ENCODE measurements at regions not wholly inside any gene's neighbourhood (a gene's known extent, or its start where the extent isn't known, plus 50 kb on each side); places are given as distances from the start of the nearest gene placed in this dataset.

DNA sequence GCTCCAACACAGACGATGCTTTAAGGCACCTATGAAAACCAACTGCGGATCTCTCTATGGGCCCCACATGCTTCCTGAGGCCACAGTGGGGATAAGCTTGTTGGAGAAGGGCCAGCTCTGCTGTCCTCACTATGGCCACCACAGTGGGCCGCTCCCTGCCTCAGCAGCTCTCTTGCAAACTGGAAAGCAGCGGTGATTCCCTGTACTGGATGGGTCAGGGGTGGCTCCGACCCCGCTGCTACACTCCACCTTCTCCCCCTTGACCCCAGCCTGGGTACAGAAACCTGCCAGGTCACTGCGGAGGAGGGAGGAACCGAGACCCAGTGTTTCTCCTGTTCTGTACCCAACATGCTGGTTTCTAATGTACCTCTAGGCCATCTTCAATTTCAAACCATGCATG is 403.9 kb downstream of the CTTN start:
- Histone ChIP-seq H3K27ac (ENCODE audit: low read length) (no peak overlapping the region), H3K4me1 (ENCODE audit: control insufficient read depth, insufficient read depth, low read length) (no peaks in the 10 kb centered on the region), H3K36me3 (ENCODE audit: control insufficient read depth, insufficient read depth, low read length) (peaks cover 26% of the 10 kb centered on the region), H3K27me3 (ENCODE audit: control insufficient read depth, insufficient read depth, low read length) (no peaks in the 10 kb centered on the region), H3K4me3 (ENCODE audit: low read length) (no peak overlapping the region), H3K9me3 (ENCODE audit: control insufficient read depth, low read depth, low read length) (peaks cover 7% of the 10 kb centered on the region)
- no CpG with 5 or more reads among the region's 8 CpGs for WGBS (ENCODE audit: insufficient coverage, low lambda C conversion rate)
- no peak for DNase-seq

DNA sequence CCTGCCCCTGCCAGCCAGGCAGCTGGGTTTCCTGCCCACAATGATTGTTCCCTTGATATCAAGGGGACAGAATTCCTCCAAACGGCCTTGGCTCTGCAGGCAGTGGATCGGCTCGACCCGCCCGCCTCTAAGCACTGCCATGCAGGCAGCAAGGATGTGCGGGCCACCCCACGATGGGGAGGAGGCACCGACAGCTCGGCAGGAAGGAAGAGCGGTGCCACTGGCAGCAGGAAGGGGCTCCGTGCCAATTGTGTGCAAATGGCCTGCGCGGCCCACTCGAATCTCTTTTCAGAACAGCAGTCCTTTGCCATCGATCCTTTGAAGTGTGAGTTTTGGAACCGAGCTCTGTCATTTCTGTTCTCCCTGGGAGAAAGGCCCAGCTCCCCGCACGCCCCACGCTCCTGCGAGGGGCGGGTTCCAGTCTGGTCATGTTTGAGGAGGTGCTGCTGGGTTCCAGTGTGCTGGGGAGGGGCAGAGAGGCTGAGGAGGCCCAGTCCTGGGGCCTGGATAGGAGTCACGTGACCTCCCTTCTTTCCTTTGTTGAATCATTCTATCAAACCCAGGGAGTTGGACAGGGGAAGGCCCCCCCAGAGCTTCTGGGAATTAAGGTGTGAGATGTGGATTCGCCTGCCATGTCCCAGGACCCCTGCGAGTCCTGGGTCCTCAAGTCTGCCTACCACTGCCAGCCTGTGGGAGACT is 406.0 kb downstream of the CTTN start:
- H3K4me3 ChIP-seq (ENCODE audit: low read length) = no peak overlapping the region
- H3K9me3 ChIP-seq (ENCODE audit: control insufficient read depth, low read depth, low read length) = peaks cover 3% of the 10 kb centered on the region
- WGBS (ENCODE audit: insufficient coverage, low lambda C conversion rate) = no CpG with 5 or more reads among the region's 24 CpGs
- no peaks in the 10 kb centered on the region for H3K4me1 ChIP-seq (ENCODE audit: control insufficient read depth, insufficient read depth, low read length)
- no peaks in the 10 kb centered on the region for H3K27me3 ChIP-seq (ENCODE audit: control insufficient read depth, insufficient read depth, low read length)
- H3K36me3 ChIP-seq (ENCODE audit: control insufficient read depth, insufficient read depth, low read length) = peaks cover 18% of the 10 kb centered on the region
- no peak for DNase-seq
- H3K27ac ChIP-seq (ENCODE audit: low read length) = no peak overlapping the region

DNA sequence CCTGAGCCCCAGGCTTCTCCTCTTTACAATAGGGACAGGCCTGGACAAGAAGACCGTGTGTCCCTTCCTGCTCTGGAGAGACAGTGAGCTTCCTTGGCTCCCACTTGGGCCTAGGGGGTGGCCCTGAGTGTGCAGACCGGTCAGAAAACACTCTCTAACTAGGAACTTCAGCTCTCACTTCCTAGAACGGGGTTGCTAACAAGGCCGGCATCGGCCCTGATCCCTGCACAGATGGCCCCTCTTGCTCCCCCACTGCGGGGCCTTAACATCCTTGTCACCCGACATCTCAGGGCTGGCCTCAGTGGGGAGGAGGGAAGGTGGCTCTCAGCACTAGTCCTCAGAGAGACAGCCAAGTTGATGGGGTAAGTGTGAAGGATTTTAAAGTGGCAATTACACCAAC is 406.9 kb downstream of the CTTN start:
- WGBS (ENCODE audit: insufficient coverage, low lambda C conversion rate) = no CpG with 5 or more reads among the region's 7 CpGs
- no peaks in the 10 kb centered on the region for H3K4me1 ChIP-seq (ENCODE audit: control insufficient read depth, insufficient read depth, low read length)
- H3K27me3 ChIP-seq (ENCODE audit: control insufficient read depth, insufficient read depth, low read length) = no peaks in the 10 kb centered on the region
- no peak for DNase-seq
- H3K4me3 ChIP-seq (ENCODE audit: low read length) = no peak overlapping the region
- H3K27ac ChIP-seq (ENCODE audit: low read length) = no peak overlapping the region
- H3K36me3 ChIP-seq (ENCODE audit: control insufficient read depth, insufficient read depth, low read length) = peaks cover 18% of the 10 kb centered on the region
- peaks cover 3% of the 10 kb centered on the region for H3K9me3 ChIP-seq (ENCODE audit: control insufficient read depth, low read depth, low read length)

DNA sequence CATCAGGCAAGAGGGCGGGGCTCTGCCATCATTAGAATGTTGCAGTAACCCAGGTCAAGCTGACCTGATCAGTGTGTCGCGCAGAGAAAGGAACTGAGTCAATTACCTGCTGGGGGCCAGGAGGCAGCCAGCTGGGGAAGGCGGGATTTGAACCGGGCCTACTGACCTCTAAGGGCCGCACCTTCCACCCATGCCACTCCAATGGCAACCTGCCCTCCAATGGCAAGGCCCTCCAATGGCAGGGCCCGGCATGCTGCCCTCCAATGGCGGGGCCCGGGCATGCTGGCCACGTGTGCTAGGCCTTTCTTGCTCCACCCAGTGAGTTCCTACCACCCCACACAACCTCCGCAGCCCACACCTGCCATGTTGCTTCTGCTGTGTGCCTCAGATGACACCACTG is 407.6 kb downstream of the CTTN start:
- Histone ChIP-seq H3K4me3 (ENCODE audit: low read length) (no peak overlapping the region), H3K27me3 (ENCODE audit: control insufficient read depth, insufficient read depth, low read length) (no peaks in the 10 kb centered on the region), H3K36me3 (ENCODE audit: control insufficient read depth, insufficient read depth, low read length) (peaks cover 18% of the 10 kb centered on the region), H3K4me1 (ENCODE audit: control insufficient read depth, insufficient read depth, low read length) (no peaks in the 10 kb centered on the region), H3K27ac (ENCODE audit: low read length) (no peak overlapping the region), H3K9me3 (ENCODE audit: control insufficient read depth, low read depth, low read length) (peaks cover 3% of the 10 kb centered on the region)
- no CpG with 5 or more reads among the region's 11 CpGs for WGBS (ENCODE audit: insufficient coverage, low lambda C conversion rate)
- DNase-seq = no peak

DNA sequence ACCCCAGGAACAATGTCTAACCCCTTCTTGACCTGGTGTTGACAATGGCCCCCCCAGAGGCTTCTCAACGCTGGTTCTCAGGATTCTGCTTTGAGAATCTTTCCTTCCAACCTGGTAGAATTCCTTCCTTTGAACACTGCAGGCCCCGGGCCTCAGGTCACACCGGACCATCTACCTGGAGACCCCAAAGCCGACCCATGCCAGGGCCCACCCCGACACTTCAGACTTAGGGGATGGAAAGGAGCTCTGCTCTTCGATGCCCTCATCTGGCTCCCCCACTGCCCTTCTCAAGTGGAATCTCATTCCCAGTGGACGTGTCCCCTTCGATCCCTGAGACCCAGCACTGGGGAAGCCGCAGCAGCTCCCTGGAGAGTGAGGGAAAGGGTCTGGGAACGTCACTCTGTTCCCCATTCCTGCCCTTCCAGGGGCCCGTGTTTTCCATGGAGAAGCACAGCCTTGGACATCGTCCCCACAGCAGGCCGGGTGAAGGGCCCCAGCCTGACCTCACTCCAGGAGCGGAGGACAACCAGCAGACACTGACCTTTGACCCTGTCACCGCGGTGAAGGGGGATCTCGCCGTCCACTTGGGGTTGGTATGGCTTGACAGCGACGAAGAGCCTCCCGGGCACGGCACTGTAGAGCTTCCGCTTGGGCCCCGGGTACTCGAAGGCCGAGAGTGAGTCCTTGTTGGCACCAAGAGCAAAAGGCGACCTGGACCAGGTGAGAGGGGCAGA is 408.3 kb downstream of the CTTN start:
- DNase-seq = no peak
- H3K9me3 ChIP-seq (ENCODE audit: control insufficient read depth, low read depth, low read length) = peaks cover 3% of the 10 kb centered on the region
- no peaks in the 10 kb centered on the region for H3K4me1 ChIP-seq (ENCODE audit: control insufficient read depth, insufficient read depth, low read length)
- WGBS (ENCODE audit: insufficient coverage, low lambda C conversion rate) = no CpG with 5 or more reads among the region's 27 CpGs
- H3K27ac ChIP-seq (ENCODE audit: low read length) = no peak overlapping the region
- no peaks in the 10 kb centered on the region for H3K27me3 ChIP-seq (ENCODE audit: control insufficient read depth, insufficient read depth, low read length)
- H3K4me3 ChIP-seq (ENCODE audit: low read length) = no peak overlapping the region
- peaks cover 18% of the 10 kb centered on the region for H3K36me3 ChIP-seq (ENCODE audit: control insufficient read depth, insufficient read depth, low read length)

DNA sequence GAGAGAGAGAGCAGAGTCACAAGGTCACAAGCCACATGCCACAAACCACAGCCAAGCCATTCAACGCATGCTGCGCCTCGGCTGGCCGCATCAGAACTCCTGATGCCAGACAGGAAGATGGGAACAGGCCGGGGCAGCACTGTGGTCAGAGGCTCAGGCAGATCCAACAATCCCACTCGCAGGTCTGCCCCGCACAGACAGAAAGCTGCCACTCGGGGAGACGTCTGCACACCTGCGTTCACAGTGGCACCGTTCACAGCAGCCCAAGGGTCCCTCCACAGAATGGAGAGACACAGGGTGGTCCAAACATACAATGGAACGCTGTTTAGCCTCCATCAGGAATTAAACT is 408.8 kb downstream of the CTTN start:
- DNase-seq = no peak
- H3K4me3 ChIP-seq (ENCODE audit: low read length) = no peak overlapping the region
- peaks cover 17% of the 10 kb centered on the region for H3K36me3 ChIP-seq (ENCODE audit: control insufficient read depth, insufficient read depth, low read length)
- no CpG with 5 or more reads among the region's 12 CpGs for WGBS (ENCODE audit: insufficient coverage, low lambda C conversion rate)
- H3K9me3 ChIP-seq (ENCODE audit: control insufficient read depth, low read depth, low read length) = peaks cover 3% of the 10 kb centered on the region
- H3K27ac ChIP-seq (ENCODE audit: low read length) = no peak overlapping the region
- H3K4me1 ChIP-seq (ENCODE audit: control insufficient read depth, insufficient read depth, low read length) = no peaks in the 10 kb centered on the region
- H3K27me3 ChIP-seq (ENCODE audit: control insufficient read depth, insufficient read depth, low read length) = no peaks in the 10 kb centered on the region

DNA sequence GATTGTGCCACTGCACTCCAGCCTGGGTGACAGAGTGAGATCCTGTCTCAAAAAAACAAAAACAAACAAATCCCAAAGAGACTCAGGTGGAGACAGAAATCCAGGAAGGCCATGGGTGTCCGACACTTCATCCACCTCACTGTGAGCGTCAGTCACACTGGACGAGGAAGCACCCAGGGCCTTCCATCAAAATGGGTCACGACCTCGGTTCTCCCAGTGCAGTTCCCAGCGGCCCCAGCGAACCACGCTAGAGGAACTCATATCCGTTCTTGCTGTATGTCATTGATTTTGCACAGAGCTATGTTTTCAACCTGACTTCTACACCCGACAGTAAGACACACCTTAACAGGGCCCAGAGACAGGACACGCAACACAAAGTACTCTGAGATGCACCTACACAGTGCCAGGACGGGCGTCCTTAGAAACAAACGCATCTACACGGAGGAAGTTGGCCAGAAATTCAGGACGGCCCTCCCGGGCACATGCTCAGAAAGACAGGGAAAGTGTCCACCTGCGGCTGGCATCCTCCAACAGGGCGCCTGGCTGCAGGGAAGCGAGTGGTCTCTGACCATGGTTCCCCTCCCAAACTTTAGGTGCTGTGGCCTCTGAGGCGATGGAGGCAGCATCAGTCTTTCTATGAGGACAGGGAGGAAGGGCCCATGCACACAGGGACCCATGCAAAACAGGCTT is 410.5 kb downstream of the CTTN start:
- H3K4me3 ChIP-seq (ENCODE audit: low read length) = no peak overlapping the region
- peaks cover 2% of the 10 kb centered on the region for H3K9me3 ChIP-seq (ENCODE audit: control insufficient read depth, low read depth, low read length)
- no peak overlapping the region for H3K27ac ChIP-seq (ENCODE audit: low read length)
- WGBS (ENCODE audit: insufficient coverage, low lambda C conversion rate) = no CpG with 5 or more reads among the region's 21 CpGs
- DNase-seq = no peak
- H3K36me3 ChIP-seq (ENCODE audit: control insufficient read depth, insufficient read depth, low read length) = peaks cover 18% of the 10 kb centered on the region
- no peaks in the 10 kb centered on the region for H3K4me1 ChIP-seq (ENCODE audit: control insufficient read depth, insufficient read depth, low read length)
- no peaks in the 10 kb centered on the region for H3K27me3 ChIP-seq (ENCODE audit: control insufficient read depth, insufficient read depth, low read length)

DNA sequence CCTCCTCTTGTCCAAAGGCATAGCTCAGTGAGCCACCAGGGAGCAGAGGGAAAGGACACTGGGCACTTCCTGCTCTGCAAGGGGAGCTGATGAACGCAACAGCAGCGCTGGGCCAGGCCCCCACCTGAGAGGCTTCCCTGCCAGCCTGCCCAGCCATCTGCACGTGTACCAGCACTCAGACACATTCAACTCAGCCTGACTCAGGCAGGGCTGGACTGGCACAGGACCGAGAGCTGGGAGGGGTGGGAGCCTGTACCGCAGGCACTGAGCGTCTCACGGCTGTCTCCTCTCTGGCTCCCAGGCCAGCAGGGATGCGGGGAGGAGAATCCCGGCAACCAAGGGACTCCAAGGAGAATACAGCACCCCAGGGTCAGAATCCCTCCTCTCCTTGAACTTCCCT is 411.8 kb downstream of the CTTN start:
- no peak for DNase-seq
- Histone ChIP-seq H3K27ac (ENCODE audit: low read length) (no peak overlapping the region), H3K9me3 (ENCODE audit: control insufficient read depth, low read depth, low read length) (no peaks in the 10 kb centered on the region), H3K27me3 (ENCODE audit: control insufficient read depth, insufficient read depth, low read length) (no peaks in the 10 kb centered on the region), H3K4me1 (ENCODE audit: control insufficient read depth, insufficient read depth, low read length) (no peaks in the 10 kb centered on the region), H3K36me3 (ENCODE audit: control insufficient read depth, insufficient read depth, low read length) (peaks cover 16% of the 10 kb centered on the region), H3K4me3 (ENCODE audit: low read length) (no peak overlapping the region)
- WGBS (ENCODE audit: insufficient coverage, low lambda C conversion rate) = no CpG with 5 or more reads among the region's 9 CpGs

DNA sequence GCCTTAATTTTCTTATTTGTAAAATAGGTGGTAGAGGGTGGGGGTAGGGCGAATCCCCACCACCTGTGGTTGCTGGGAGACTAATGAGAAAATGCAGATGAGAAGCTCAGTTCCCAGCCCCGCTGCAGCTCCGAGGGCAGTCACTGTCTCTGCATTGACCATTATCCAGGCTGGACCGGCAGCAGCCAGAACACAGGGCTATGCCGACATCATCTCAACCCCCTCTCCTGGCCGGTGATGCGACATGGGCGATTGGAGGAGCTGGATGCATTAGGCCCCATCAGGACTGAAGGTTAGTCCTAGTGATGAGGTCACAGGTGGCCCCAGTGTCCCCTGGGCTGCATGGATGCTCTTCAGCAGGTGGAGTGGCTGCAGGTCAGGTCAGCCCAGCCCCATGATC is 412.4 kb downstream of the CTTN start:
- Histone ChIP-seq H3K9me3 (ENCODE audit: control insufficient read depth, low read depth, low read length) (no peaks in the 10 kb centered on the region), H3K36me3 (ENCODE audit: control insufficient read depth, insufficient read depth, low read length) (peaks cover 16% of the 10 kb centered on the region), H3K4me1 (ENCODE audit: control insufficient read depth, insufficient read depth, low read length) (no peaks in the 10 kb centered on the region), H3K27me3 (ENCODE audit: control insufficient read depth, insufficient read depth, low read length) (no peaks in the 10 kb centered on the region), H3K27ac (ENCODE audit: low read length) (no peak overlapping the region), H3K4me3 (ENCODE audit: low read length) (no peak overlapping the region)
- no CpG with 5 or more reads among the region's 8 CpGs for WGBS (ENCODE audit: insufficient coverage, low lambda C conversion rate)
- DNase-seq = no peak

DNA sequence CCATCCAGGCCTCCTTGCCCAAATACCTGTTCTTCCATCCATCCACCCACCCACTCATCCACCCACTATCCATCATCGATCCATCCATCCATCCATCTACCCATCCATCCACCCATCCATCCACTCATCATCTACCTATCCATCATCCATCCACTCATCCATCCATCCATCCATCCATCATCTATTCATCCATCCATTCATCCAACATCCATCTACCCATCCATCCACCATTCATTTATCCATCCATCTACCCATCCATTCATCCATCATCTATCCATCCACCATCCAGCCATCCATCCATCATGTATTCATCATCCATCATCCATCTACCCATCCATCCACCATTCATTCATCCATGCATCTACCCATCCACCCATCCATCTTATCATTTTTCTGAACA is 413.2 kb downstream of the CTTN start:
- Histone ChIP-seq H3K27me3 (ENCODE audit: control insufficient read depth, insufficient read depth, low read length) (no peaks in the 10 kb centered on the region), H3K27ac (ENCODE audit: low read length) (no peak overlapping the region), H3K4me1 (ENCODE audit: control insufficient read depth, insufficient read depth, low read length) (no peaks in the 10 kb centered on the region), H3K36me3 (ENCODE audit: control insufficient read depth, insufficient read depth, low read length) (peaks cover 9% of the 10 kb centered on the region), H3K4me3 (ENCODE audit: low read length) (no peak overlapping the region), H3K9me3 (ENCODE audit: control insufficient read depth, low read depth, low read length) (no peaks in the 10 kb centered on the region)
- WGBS (ENCODE audit: insufficient coverage, low lambda C conversion rate) = 100% methylated on average over 1 of the region's 1 CpG
- DNase-seq = no peak
